ENCODE measurements at regions not wholly inside any gene's neighbourhood (a gene's known extent, or its start where the extent isn't known, plus 50 kb on each side); places are given as distances from the start of the nearest gene placed in this dataset.
A peak's percentile ranks its signal among the peaks of the same experiment; 100 is the strongest.

DNA sequence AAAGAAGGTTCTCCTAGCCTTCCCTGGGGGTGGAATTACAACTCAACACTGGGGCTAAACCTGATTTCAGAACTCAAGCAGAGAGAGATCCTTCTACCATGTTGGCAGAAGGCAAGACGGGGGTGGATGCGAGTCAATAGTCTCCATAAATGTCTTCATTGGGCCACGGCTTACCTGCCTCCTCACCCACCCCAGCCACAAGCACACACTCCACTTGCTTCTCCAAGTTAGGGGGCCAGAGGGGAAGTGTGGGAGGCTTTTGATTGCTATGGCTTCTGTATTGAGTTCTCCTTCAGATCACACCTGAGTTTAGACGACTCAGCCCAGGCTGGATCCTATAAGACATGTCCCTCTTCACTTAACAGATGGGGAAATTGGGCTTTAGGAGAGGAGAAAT is 178.9 kb downstream of the UACA start:
- no peaks in the 10 kb centered on the region for H3K36me3 ChIP-seq
- TF ChIP-seq, protein P1, sequence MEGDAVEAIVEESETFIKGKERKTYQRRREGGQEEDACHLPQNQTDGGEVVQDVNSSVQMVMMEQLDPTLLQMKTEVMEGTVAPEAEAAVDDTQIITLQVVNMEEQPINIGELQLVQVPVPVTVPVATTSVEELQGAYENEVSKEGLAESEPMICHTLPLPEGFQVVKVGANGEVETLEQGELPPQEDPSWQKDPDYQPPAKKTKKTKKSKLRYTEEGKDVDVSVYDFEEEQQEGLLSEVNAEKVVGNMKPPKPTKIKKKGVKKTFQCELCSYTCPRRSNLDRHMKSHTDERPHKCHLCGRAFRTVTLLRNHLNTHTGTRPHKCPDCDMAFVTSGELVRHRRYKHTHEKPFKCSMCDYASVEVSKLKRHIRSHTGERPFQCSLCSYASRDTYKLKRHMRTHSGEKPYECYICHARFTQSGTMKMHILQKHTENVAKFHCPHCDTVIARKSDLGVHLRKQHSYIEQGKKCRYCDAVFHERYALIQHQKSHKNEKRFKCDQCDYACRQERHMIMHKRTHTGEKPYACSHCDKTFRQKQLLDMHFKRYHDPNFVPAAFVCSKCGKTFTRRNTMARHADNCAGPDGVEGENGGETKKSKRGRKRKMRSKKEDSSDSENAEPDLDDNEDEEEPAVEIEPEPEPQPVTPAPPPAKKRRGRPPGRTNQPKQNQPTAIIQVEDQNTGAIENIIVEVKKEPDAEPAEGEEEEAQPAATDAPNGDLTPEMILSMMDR (IDR thresholded peaks at IDR 0.05), result no peak
- no peak for TF ChIP-seq POLR2A (IDR thresholded peaks at IDR 0.05)
- intact Hi-C loops (cut with DNase I), result no loop called here
- H3K27me3 ChIP-seq, result no peaks in the 10 kb centered on the region
- DNase-seq (peak in 1 of 3 donors; percentile 9), ATAC-seq (no peak)
- no peak overlapping the region for H3K4me3 ChIP-seq
- 100% methylated on average over 1 of the region's 4 CpGs for WGBS (ENCODE audit: insufficient coverage, low coverage, low lambda C conversion rate, missing lambda C conversion rate)
- no peaks in the 10 kb centered on the region for H3K9me3 ChIP-seq
- H3K27ac ChIP-seq, result no peak overlapping the region
- no peaks in the 10 kb centered on the region for H3K4me1 ChIP-seq

DNA sequence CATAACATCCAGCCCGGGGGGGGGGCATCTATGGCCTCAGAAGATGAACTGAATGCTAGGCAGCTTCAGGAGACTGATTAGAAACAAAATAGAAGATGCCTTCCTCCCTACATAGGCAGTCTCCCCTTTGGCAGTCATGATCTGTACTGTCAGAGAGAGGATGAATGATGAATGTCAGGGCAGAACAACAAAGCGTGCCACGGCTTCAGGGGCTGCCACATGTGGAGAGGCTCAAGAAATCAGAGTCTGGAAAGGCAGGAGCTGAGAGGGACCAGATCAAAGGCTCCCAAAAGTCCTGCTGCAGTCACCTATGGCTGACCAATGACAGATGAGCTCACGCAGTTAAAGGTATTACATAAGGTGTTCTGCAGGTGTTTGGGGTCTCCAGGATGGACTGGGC is 180.4 kb downstream of the UACA start:
- H3K4me3 ChIP-seq, result no peak overlapping the region
- ATAC-seq (no peak), DNase-seq (peak in 1 of 3 donors; percentile 7)
- H3K9me3 ChIP-seq, result no peaks in the 10 kb centered on the region
- no peaks in the 10 kb centered on the region for H3K4me1 ChIP-seq
- intact Hi-C loops (cut with DNase I), result no loop called here
- 63% methylated on average over 3 of the region's 4 CpGs for WGBS (ENCODE audit: insufficient coverage, low coverage, low lambda C conversion rate, missing lambda C conversion rate)
- no peaks in the 10 kb centered on the region for H3K27me3 ChIP-seq
- H3K36me3 ChIP-seq, result no peaks in the 10 kb centered on the region
- no peak overlapping the region for H3K27ac ChIP-seq
- no peak for TF ChIP-seq POLR2A (IDR thresholded peaks at IDR 0.05)
- TF ChIP-seq, protein P1 (IDR thresholded peaks at IDR 0.05), result no peak

DNA sequence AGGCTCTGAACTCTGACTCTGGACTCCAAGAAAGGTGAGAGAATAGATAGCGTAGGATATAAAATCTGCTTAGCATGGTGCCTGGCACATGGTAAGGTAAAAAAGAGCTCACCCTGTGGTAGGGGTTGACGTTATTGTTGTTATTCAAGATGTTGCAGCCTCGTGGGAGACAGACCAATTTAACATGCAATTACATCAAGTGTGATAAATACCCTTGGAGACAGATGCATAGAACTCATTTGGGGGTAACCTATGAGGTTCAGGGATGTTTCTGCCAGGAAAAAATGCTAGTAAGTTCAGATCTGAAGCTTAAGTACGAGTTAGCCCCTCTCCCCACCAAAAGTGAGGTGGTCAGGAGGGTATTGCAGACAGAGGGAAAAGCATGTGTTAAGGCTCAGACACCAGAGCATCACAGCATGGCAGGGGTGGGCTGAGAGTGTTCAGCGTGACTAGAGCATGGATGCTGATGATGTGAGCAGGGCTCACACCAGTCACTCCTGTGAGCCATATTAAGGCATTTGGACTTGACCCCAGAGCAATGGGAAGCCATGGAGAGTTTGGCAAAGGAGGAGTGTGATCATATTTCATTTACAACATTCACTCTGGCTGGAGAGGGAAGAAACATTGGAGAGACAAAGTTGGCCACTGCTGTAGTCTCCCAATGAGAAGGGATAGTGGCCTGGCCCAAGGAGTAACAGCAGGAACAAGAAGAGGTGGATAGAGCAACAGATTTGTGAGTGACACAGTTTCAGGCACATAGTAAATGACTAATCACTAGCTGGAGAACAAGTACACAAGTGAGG is 181.0 kb downstream of the UACA start:
- H3K4me3 ChIP-seq, result no peak overlapping the region
- H3K36me3 ChIP-seq, result no peaks in the 10 kb centered on the region
- no peaks in the 10 kb centered on the region for H3K27me3 ChIP-seq
- no peak for TF ChIP-seq POLR2A (IDR thresholded peaks at IDR 0.05)
- TF ChIP-seq, protein P1 (IDR thresholded peaks at IDR 0.05), result no peak
- no peak for ATAC-seq
- no peaks in the 10 kb centered on the region for H3K4me1 ChIP-seq
- no peak overlapping the region for H3K27ac ChIP-seq
- intact Hi-C loops (cut with DNase I), result no loop called here
- no peaks in the 10 kb centered on the region for H3K9me3 ChIP-seq
- DNase-seq, result peak in 1 of 3 donors; percentile 3
- WGBS (ENCODE audit: insufficient coverage, low coverage, low lambda C conversion rate, missing lambda C conversion rate), result 59% methylated on average over 5 of the region's 5 CpGs

DNA sequence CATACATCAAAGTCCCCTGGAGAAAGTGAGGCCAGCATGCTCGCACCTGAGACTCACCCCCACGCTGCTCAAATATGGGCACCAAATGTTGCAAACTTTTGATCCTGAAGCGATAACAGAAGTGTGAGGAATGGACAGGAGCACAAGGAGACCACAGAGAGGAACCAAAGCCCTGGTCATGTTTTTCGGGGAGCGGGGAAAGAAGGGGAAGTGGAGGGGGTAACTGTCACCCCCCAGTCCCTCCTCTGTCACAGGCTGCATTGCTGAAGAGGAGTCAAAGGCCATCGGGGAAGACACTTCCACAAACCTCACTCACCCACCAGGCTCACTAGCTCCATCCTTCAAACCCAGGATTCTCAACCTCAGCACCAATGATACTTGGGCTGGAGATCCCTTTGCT is 182.4 kb downstream of the UACA start:
- H3K36me3 ChIP-seq, result no peaks in the 10 kb centered on the region
- H3K9me3 ChIP-seq, result no peaks in the 10 kb centered on the region
- intact Hi-C loops (cut with DNase I), result no loop called here
- H3K4me1 ChIP-seq, result no peaks in the 10 kb centered on the region
- 45% methylated on average over 5 of the region's 6 CpGs for WGBS (ENCODE audit: insufficient coverage, low coverage, low lambda C conversion rate, missing lambda C conversion rate)
- H3K4me3 ChIP-seq, result no peak overlapping the region
- no peak for TF ChIP-seq POLR2A (IDR thresholded peaks at IDR 0.05)
- TF ChIP-seq, protein P1 (IDR thresholded peaks at IDR 0.05), result no peak
- no peaks in the 10 kb centered on the region for H3K27me3 ChIP-seq
- ATAC-seq, result no peak
- peak in 1 of 3 donors; percentile 11 for DNase-seq
- H3K27ac ChIP-seq, result no peak overlapping the region
